Stromal cell of bone marrow (primary cell): ENCODE measurements at regions not wholly inside any gene's neighbourhood (a gene's known extent, or its start where the extent isn't known, plus 50 kb on each side); places are given as distances from the start of the nearest gene placed in this dataset.

ENCODE experiments used
- DNase-seq: peaks from one replicate; pipeline ENCODE4 v3.0.0-alpha.2; 2012; ENCODE audit warnings: low read depth

DNA sequence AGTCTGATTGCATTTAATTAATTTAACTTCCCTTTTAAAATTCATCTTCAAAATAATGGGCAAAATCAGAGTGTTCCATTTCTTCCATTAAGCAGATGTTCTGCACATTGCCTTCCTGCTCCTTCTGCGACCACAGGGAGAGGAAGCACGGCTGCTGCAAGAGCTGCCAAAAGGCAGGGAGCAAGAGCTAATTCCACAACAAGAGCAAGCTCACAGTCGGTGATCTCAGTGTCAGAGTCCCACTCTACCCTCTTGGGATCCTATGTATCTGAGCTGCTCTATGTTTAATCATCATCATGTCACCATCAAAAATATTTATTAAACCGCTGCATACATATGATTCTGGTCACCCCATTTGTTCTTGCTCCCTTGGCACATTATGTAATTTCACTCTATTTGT, 255.3 kb upstream of the CAMK1G start:
- no peak for DNase-seq

DNA sequence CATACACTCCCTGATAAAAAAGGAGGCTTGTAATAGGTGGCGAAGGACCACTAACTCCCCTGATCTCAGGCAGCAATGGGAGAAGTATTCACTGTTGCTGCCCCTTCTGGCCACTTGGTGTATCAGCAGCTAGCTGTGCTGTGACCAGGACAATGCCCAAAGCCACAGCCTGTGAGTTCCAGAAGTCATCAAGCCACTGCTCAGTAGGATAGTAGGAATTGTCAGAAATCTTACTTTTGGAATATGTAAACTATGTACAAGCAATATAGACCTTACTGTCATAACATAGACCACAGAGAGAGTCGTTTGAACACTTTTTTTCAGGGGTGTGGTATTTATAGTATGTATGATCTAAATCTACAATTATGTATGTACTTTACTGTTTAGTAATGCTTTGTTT, 248.3 kb upstream of the CAMK1G start:
- DNase-seq = no peak

DNA sequence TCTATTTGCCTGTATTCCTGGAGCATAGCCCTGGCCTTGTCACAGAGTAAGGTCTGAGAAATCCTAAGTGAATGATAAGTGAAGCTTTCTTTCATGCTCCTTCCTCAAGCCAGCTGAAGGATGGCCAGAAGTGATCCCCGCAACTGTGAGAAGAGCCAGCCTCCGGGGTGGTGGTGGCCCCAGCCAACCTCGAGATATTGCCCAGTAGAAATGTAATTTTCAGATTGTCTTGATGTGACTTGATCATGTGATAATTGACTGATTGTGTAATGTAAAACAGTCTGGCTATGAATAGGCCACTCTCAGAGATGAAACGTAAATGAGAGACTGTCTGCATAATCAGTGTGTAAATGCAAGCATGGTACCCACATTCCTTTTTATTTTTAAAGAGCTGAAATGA, 242.4 kb upstream of the CAMK1G start:
- no peak for DNase-seq

DNA sequence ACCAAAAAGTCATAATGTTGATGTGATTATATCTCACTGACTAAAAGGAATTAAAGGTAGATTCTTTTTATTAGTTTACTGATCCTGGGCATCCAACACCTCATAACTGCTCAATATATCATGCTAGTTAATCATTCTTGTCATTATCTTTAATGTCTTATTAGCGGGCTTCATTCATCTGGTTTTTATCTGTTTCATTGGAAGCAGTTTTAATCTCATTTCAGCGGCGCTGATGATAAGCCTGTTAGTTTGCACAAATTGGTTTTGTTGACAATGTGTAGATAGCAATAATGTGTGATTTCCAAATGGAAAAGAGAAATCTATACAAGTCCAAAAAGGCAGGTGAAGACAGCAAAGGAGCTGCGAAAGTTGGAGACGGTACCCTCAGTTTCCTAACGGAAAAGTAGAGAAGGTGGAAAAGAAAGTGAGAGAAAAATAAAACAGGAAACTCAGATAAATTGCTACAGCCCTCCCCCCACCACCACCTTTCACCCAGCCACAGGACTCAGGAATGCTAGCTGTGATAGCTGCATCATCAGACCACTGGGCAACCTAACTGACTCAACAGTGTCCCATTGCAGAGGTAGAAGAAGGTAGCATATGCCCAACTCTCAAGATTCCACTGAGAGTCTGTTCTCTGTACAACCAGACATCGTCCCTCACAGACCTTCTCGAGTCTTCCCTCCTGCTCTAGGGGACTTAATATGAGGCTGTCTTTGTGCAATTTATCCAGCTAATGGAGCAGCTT, 241.7 kb upstream of the CAMK1G start:
- DNase-seq = no peak

DNA sequence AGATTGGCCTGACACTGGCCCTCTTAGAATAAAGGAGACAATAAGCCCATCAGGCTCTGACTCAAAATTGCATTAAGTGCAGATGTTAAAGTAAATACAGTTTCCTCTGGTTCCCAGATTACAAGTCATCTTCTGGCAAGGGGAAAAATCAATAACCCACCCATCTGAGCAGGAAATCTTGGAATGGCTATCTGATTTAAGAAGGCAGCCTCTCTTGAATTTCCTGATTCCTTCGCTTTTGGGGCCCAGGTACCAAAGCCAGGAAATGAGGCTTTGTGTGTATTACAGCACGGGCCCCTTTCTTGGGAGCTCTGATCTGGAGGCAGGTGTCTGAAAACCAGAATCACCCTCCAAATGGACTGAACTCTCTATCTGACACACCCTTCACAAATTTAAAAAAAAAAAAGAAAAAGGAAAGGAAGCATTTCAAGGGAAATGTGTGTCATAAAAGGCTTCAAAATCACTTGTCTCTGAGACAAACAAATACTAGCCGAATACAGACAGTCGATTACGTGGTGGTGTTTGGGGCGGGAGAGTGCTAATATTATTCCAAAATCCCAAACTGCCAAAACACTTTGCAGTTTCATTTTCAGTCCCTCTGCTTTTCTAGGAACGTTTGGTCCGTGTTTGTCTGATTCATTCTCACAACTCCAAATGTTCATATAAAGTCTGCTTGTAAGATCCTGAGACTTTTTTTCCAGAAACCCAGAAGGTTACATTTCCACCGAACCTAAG, 240.9 kb upstream of the CAMK1G start:
- no peak for DNase-seq

DNA sequence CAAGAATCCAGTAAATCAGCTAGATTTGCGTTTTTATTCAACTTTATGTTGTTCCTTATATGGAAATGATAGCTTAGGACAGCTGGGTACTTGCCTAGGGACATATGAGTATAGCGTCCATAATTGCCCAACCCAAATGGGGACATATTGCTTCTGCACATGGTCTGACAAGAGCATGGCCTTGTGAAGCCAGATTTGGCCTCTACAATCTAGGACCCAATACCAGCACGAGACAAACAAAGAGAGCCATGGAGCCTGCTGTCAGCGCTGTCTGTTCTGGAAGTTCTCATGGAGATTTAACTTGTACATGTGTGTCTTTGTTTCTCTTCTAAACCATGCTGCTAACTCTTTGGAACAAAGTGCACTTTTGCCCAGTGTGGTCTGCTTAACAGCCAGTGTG, 240.0 kb upstream of the CAMK1G start:
- DNase-seq = no peak

DNA sequence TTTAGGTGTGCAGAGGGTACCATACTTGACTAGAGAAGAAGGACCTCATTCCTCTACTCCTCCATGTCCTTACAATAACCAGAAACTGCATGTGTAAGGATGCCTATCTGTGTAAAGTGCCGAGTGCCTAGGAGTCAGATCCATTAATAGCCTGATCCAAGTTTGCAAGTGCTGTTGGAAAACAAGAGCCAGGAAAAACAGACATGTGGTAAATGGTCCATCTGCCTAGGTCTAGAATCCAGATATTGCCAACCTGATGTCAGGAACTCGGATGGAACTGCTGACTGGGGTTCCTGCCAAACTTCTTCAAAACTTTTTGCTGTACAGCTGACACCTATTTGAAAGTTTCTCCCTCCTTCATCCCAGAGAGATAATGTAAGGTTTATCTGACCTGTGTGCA, 239.4 kb upstream of the CAMK1G start:
- DNase-seq = no peak

DNA sequence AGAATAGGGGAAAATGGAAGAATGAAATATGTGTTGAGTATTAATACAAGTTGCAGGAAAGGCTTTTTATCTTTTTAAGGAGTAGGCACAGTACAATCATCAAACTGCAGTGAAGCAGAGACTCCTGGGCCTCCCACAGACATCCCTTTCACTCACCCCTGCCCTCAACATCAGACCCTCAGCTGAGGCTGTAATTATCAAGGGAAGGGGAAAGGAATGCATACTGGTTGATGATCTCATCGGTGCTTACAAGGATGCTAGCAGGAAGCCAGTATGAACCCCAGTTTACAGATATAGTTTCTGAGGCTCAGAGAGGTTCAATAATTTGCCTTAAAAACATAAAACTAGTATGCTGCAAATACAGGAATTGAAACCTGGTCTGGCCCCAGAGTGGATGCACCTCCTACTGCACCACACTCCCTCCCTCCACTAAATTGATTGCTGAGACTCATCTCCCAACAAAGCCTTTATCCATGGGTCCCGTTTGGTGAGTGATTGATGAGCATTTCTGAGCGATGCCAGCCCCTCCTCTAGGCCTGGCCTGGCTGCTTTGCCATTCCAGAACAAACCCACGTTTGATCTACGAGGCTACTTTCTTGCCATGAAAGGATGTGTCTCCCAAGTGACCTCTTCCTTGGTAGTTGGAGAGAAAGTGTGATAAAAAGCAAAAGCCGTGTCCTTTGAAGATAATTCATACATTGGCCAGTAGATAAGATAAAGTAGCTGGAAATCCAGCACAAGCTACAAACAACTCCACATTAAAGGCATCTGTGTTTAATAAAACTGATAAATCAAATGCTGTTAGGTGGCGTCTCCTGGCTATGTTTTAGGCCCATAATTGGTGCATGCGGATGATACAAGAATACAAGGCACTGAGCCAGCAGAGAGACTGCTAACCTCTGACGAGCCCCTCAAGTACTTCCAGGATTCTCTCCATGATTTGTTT, 233.9 kb upstream of the CAMK1G start:
- no peak for DNase-seq

DNA sequence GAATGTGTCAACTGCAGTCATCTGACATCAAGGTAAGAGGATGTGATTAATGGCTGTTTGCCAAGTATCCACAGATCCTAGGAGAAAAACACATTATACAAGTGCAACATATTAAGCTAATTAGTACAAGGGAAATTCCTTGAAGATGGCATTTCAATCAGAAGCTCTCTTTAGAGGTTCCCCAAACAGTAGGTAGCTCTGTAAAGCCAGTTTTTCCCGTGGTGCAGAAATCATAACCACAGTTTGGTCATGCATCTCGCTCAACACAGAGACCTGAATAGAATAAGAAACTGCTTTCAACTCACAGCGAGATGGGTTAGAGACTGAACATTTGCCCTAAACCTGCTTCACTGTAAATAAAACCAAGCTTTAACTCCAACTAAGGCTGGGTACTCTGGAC, 230.5 kb upstream of the CAMK1G start:
- no peak for DNase-seq

DNA sequence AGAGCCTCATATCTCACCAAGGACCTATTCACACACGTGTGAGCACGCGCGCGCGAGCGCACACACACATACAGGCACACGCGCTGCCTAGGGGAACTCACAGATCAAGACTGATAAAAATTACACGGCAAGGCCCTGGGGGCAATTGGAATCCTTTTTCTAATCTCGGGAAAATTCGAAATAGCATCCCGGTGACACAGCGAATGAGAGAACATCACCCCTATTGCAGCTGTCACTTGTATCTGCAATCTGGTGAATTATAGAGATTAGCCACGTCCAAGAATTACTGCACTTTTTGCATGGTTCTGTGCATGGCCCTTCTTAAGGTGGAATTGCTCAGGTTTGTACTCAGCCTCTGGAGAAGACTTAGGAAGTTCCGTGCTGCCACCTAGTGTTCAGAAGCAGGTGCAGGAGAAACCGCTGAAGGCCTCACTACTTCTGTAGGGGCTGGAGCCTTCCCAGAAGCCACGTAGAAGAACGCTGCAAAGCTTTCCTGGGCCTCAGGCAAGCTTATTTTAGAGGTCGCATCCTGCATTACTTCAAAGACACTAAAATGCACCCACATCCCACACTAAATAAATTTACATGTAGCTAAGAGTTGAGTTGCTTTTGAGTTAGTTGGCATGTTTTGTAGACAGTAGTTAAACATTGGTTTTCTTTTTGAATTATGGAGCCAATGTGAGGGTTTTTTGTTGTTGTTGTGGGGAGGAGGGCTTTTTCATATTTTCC, 229.2 kb upstream of the CAMK1G start:
- peak; percentile 83 for DNase-seq

DNA sequence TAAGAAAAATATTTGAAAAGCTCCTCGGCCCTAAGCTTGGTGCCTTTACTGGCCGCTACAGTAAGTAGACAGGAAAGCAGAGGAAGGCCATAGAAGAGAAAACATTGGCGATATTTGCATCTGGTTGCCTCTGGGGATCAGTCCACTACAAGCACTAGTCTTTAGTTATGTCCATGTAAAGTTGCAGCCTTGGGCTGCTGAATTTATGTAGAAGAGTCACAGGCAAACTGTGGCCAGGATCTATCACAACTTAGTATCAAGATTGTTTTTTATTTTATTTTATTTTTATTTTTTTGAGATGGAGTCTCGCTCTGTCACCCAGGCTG, 228.7 kb upstream of the CAMK1G start:
- no peak for DNase-seq

DNA sequence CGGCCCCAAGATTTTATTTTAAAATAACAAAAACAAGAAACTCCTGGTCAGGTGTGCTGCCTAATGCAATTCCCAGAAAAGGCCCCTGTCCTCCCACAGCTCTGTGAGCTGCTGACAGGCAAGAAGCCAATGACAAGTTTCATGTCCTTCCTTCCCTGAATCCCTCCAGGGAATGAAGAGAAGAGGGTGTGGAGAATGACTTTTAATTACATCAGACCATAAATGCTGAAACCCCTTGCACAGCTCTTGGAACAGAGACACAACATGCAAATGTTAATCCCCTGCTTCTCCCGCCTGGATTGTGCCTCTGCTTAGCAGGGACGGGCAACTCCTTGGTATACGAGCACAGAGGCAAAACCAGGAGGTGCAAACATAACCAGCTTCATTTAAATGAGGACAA, 228.1 kb upstream of the CAMK1G start:
- DNase-seq = no peak

DNA sequence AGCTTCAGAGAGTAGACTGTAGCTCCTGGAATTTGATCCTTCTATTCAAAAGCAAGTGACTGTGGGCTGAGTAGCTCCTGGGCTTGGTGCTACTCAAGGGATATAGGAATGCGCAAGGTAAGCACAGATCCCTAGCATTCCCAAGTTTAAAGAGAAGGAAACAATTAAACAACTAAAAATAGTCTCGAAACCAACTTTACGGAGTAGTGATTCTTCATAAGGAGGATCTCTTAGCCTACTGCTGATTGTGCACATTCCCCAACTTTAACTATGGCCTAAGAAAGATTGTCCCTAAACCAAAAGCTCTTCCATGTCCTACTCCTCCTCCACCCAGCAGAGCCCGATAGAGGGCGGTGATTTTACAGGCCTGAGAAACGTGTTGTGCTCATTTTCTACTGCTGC, 226.5 kb upstream of the CAMK1G start:
- no peak for DNase-seq

DNA sequence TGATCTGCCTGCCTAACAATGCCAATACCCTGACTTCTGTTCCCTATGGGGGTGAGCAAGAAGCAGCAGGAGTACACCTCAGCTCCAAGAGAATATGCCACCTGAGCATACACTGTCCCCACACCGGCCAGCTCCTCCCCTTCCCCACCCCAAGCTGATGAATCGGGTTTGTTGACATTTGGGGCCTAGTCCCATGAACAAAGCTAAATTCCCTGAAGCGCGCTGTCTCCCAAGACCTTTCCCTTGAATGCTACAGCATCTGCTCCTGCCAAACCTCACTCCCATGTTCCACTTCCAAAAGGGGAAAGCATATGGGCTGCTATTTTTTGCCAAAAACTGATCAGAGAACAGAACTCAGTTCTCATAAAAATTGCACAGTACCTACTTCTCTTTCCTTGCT, 220.4 kb upstream of the CAMK1G start:
- DNase-seq = no peak

DNA sequence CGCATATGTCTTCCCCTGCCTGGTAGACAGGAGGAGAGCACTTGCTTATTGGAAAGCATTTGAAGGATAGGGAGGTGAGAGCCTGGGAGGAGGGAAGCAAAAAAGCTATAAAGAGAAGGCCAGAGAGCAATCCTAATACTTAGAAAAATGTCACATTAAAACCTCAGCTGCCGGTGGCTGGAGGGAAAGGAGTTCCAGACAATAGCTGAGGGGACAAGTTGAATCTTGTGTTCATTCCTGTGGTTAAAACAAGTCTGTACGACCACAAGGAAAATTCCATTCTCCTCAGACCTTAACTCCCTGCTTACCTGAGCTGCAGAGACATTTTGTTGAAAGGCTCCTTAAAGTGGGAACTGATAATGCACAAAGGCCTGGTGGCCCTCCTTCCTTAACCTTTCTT, 218.8 kb upstream of the CAMK1G start:
- no peak for DNase-seq

DNA sequence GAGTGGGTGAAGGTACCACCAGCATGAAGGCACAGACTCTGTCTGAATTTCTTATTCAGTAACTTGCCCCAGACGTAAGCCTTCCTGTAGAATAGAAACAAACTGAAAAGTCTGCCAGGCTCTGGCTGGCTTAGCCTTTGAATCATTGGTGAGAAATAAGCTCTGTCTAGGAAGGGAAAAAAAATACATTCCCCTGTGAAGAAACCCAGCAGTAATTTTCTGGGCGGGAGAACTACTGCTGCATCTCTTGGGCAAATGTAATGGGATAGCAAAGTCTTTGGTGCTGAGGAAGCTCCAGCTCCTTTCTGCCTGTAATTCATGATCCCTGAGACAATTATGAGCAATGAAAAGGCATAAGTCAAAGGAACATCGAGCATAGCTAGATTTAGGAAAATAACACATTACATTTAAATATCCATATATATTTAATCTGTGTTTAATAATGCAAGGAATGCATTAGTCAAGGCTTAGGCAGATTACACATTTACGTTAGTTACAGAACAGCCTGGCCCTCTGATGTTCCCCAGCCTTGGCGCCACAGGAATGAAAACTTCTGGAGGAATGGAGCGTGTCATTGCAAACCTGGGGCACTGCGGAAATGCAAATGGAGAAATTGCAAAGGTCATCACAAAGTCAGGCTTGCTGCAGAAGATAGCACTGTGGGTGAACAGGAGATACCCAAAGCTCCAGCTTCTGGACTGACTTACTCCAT, 216.3 kb upstream of the CAMK1G start:
- DNase-seq = peak; percentile 46

DNA sequence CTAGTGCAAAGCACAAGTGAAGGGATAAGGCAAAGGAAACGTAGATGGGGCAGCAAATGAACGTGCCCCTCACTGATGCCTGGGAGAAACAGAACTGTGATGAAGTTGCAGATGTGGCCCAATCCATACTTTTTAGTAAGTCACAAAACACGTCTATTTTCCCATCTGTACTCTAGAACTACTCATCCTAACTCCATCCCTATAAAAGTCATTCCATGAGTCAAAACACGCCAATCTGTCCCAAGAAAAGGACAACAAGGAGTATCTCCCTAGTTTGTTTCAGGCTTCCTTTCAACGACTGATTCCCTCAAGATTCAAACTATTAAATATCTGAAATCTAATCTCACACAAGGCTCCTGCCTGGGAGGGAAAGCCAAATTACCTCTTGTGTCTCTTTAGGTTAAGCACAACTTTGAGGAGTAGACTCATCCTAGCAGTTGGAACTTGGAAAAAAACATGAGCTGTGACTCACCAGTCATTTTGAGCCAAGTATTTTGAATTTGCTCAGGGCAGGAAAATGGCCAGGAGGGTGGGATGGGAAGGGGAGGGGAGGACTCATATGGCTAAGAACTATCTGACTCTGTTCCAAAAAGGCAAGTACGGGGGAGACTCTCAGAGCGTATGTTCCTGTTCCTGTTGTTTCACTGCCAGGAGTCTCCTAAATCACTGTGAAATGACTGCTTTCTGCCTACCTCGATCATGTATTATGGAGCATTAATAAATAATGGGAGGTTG, 214.5 kb upstream of the CAMK1G start:
- peak; percentile 84 for DNase-seq

DNA sequence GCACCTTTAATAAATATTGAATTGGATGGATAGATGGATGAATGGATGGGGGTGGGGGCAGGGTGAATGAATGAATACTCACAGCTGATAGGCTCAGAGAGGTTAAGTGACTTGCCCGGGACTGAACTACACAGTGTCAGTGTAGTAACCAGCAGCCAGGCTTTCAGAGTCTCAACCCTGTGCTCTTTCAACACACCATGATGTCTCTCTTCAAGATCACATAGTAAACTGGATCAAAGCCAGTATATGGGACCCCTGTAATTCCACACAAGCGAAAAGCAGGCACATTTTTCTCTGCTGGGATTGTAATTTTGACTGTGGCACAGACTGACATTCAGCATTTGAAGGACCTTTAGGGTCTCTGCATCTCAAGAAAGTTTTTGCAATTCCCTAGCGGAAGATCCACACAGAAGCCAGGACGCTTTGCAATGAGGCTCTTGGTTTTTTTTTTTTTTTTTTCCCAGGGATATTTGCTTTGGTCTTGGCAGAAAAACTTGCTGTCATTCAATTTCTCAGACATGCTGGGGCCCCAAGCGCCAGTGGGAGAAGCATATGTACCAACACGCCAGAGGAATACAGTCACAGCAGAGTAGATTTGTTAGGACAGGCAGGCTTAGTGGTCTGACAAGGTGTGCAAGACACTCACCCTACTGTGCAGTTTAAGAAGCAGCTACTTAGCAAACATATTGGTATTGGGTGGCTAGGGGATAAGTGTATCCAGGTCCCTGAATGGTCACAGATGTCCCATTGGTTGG, 213.1 kb upstream of the CAMK1G start:
- no peak for DNase-seq

DNA sequence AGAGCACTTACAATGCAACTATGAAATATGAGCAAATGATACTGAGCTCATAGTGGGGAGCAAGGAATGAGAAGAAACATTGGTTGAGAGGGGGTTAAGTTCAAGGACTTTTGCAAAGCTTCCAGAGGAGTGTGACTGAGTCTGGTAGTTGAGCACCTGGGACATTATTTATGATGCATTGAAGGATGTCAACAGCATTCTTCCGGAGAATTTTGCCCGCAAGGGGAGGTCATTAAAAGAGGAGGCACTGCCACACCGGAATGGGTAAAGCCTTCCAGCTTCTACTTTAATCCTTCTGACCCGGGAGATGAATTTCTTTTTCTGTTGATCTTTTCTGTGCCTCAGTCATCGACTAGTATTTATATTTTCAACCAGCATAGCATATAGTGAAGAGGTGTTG, 208.4 kb upstream of the CAMK1G start:
- DNase-seq = no peak
